ENCODE measurements at regions not wholly inside any gene's neighbourhood (a gene's known extent, or its start where the extent isn't known, plus 50 kb on each side); places are given as distances from the start of the nearest gene placed in this dataset.

DNA sequence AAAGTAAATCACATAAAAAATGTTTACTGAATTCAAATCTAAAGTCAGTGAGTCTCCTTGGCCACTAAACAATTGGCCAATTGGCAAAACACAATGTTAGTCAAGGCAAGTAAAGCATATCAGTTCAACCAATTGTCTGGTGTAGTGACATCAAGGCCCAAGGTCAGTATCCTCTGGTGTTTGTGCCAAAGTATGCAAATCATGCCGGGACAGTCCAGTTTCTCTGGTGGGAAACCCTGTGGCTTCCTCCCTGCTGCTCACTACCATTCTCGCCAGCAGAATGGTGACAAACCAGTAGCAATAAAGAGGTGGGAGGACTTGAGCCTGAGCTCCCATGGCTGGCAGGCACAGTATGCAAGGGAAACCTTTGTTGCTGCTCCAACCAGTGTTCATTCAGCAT, 314.9 kb upstream of the FGF13 start:
- no peak overlapping the region for H3K27ac ChIP-seq (ENCODE audit: insufficient read length, low read depth, low read length)
- no peak overlapping the region for H3K23ac ChIP-seq (ENCODE audit: insufficient read length, low read depth, low read length)
- H4K91ac ChIP-seq (ENCODE audit: insufficient read length, low read depth, low read length) = no peak overlapping the region
- H3K79me2 ChIP-seq (ENCODE audit: insufficient read depth, low read length) = no peaks in the 10 kb centered on the region
- H3K36me3 Mint-ChIP-seq (ENCODE audit: insufficient read depth in 1 of 3, low read depth in 3 of 3) = no peaks in the 10 kb centered on the region
- H3K4ac ChIP-seq (ENCODE audit: low read depth, low read length) = no peak overlapping the region
- peaks cover 0 to 20% of the 10 kb centered on the region in 2 experiments; a peak in 2 of 5 replicates for H3K9me3 Mint-ChIP-seq
- TF ChIP-seq, protein P1, sequence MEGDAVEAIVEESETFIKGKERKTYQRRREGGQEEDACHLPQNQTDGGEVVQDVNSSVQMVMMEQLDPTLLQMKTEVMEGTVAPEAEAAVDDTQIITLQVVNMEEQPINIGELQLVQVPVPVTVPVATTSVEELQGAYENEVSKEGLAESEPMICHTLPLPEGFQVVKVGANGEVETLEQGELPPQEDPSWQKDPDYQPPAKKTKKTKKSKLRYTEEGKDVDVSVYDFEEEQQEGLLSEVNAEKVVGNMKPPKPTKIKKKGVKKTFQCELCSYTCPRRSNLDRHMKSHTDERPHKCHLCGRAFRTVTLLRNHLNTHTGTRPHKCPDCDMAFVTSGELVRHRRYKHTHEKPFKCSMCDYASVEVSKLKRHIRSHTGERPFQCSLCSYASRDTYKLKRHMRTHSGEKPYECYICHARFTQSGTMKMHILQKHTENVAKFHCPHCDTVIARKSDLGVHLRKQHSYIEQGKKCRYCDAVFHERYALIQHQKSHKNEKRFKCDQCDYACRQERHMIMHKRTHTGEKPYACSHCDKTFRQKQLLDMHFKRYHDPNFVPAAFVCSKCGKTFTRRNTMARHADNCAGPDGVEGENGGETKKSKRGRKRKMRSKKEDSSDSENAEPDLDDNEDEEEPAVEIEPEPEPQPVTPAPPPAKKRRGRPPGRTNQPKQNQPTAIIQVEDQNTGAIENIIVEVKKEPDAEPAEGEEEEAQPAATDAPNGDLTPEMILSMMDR (conservative IDR thresholded peaks at IDR 0.05) = no peak
- no peaks in the 10 kb centered on the region for H3K9me3 ChIP-seq (ENCODE audit: control insufficient read depth, low read depth, low read length)
- H3K4me1 Mint-ChIP-seq = no peaks in the 10 kb centered on the region
- no peak overlapping the region for H4K5ac ChIP-seq (ENCODE audit: insufficient read length, low read depth, low read length)
- no peak overlapping the region for H2BK15ac ChIP-seq (ENCODE audit: low read depth, low read length)
- H3K4me2 ChIP-seq (ENCODE audit: insufficient read depth, insufficient read length, low read length) = no peak overlapping the region
- no peak overlapping the region for H2BK5ac ChIP-seq (ENCODE audit: insufficient read length, low read length)
- WGBS (ENCODE audit: extremely low coverage, insufficient read length, low lambda C conversion rate) = no CpG with 5 or more reads among the region's 2 CpGs
- H4K20me1 ChIP-seq (ENCODE audit: control insufficient read depth, insufficient read depth, insufficient read length) = no peaks in the 10 kb centered on the region
- H2BK20ac ChIP-seq (ENCODE audit: low read depth, low read length, poor library complexity, severe bottlenecking) = no peak overlapping the region
- H3K4me1 ChIP-seq (ENCODE audit: insufficient read depth, low read length) = no peaks in the 10 kb centered on the region
- no peak overlapping the region for H3K9ac ChIP-seq (ENCODE audit: extremely low read depth, insufficient read length, low read length)
- no peak overlapping the region for H2AFZ ChIP-seq (ENCODE audit: low read length)
- H3K27me3 ChIP-seq (ENCODE audit: insufficient read depth, low read length) = no peaks in the 10 kb centered on the region
- H2BK120ac ChIP-seq (ENCODE audit: low read depth, low read length, poor library complexity, severe bottlenecking) = no peak overlapping the region
- no peak overlapping the region for H3K4me3 Mint-ChIP-seq
- no peaks in the 10 kb centered on the region for H3K27me3 Mint-ChIP-seq (ENCODE audit: low read depth)
- H3K79me1 ChIP-seq (ENCODE audit: insufficient read depth, low read depth, low read length, poor library complexity, severe bottlenecking) = no peaks in the 10 kb centered on the region
- H3T11ph ChIP-seq (ENCODE audit: low read length) = no peak overlapping the region
- no peak overlapping the region for H2AK5ac ChIP-seq (ENCODE audit: insufficient read length, low read length)
- H3K18ac ChIP-seq (ENCODE audit: insufficient read length, low read depth, low read length) = no peak overlapping the region
- no peak overlapping the region for H2BK12ac ChIP-seq (ENCODE audit: insufficient read length, low read depth, low read length)
- no peak overlapping the region for H3K27ac Mint-ChIP-seq
- no peaks in the 10 kb centered on the region for H3K23me2 ChIP-seq (ENCODE audit: insufficient read length, low read depth, low read length, poor library complexity, severe bottlenecking)
- H4K8ac ChIP-seq (replicated peaks; ENCODE audit: insufficient read length, low read depth, low read length) = no peak overlapping the region
- no peak overlapping the region for H3K56ac ChIP-seq (ENCODE audit: insufficient read length, low read depth, low read length)
- no peak for DNase-seq
- no peak overlapping the region for H3K14ac ChIP-seq (ENCODE audit: insufficient read depth, low read length)
